Tibial nerve (tissue), 4 donors: ENCODE measurements at regions not wholly inside any gene's neighbourhood (a gene's known extent, or its start where the extent isn't known, plus 50 kb on each side); places are given as distances from the start of the nearest gene placed in this dataset.

Source experiments
- DNase-seq, 2 donors: peaks; one replicate each; pipeline ENCODE4 v3.0.0-alpha.2; 2019; ENCODE audit warnings: low spot score in 2 of 2
- H3K27ac ChIP-seq, 4 donors: fragments of 200-600 bp; sonication (generic) in 3 of 4; one replicate each; pipeline ENCODE4 v1.5.1; 2017 to 2019; ENCODE audit warnings: mild to moderate bottlenecking in 1 of 4
- H3K27me3 ChIP-seq, 2 donors: fragments of 200-600 bp; sonication (generic) in 1 of 2; one replicate each; pipeline versions ENCODE4 v1.5.1 to v1.6.0; 2017 to 2019
- H3K36me3 ChIP-seq, 3 donors: fragments of 200-600 bp; sonication (generic); one replicate each; pipeline ENCODE4 v1.5.1; 2018 to 2019
- H3K4me1 ChIP-seq, 4 donors: fragments of 200-600 bp; sonication (generic) in 3 of 4; one replicate each; pipeline ENCODE4 v1.5.1; 2017 to 2019
- H3K4me3 ChIP-seq, 4 donors: fragments of 200-600 bp; sonication (generic) in 3 of 4; one replicate each; pipeline ENCODE4 v1.5.1; 2017 to 2019; ENCODE audit warnings: mild to moderate bottlenecking in 1 of 4, moderate library complexity in 1 of 4
- H3K9me3 ChIP-seq, 4 donors: fragments of 200-600 bp; sonication (generic) in 3 of 4; one replicate each; pipeline ENCODE4 v1.5.1; 2017 to 2019
- CTCF ChIP-seq, 5 experiments: fragments of 200-600 bp in 3 of 5; fragments of 450-650 bp in 2 of 5; sonication (generic) in 3 of 5; IDR thresholded peaks; one replicate each; pipeline ENCODE4 v1.5.1; 2016 to 2019; ENCODE audit warnings: antibody characterized with exemption in 5 of 5, mild to moderate bottlenecking in 3 of 5, moderate library complexity in 2 of 5
- EP300 ChIP-seq, 2 donors: sonication (generic); formaldehyde crosslinking; IDR thresholded peaks; one replicate each; pipeline ENCODE4 v1.6.1; 2017; ENCODE audit warnings: antibody characterized with exemption in 2 of 2, mild to moderate bottlenecking in 1 of 2
- POLR2A ChIP-seq, 2 donors: fragments of 450-650 bp; IDR thresholded peaks; one replicate each; pipeline ENCODE4 v1.6.1; 2017; ENCODE audit warnings: antibody characterized with exemption in 2 of 2, mild to moderate bottlenecking in 2 of 2, moderate library complexity in 2 of 2
- WGBS, 2 donors: methylation state at CpG; one replicate each; pipeline ENCODE4 v1.1.5; 2018; 5-methylcytosine and 5-hydroxymethylcytosine counted together

- no peaks in the 10 kb centered on the region for H3K27me3 ChIP-seq
- H3K4me3 ChIP-seq, result no peak overlapping the region
- DNase-seq, result no peak
- H3K27ac ChIP-seq, result no peak overlapping the region
- H3K36me3 ChIP-seq, result no peaks in the 10 kb centered on the region
- H3K4me1 ChIP-seq, result no peaks in the 10 kb centered on the region
- peaks cover 0 to 9% (median 0%) of the 10 kb centered on the region in 4 donors for H3K9me3 ChIP-seq
- WGBS, 2 donors, result 84 to 85% methylated on average over 4 of the region's 4 CpGs
- TF ChIP-seq CTCF (IDR thresholded peaks at IDR 0.05) (no peak), EP300 (IDR thresholded peaks at IDR 0.05) (no peak), POLR2A (IDR thresholded peaks at IDR 0.05) (no peak)
These were observed 189.7 kb upstream of the ADCY1 start for GRCh38 chr7:45384499-45384898.

- H3K9me3 ChIP-seq, result peaks cover 0 to 11% (median 0%) of the 10 kb centered on the region in 4 donors
- H3K27ac ChIP-seq, result no peak overlapping the region
- no peaks in the 10 kb centered on the region for H3K27me3 ChIP-seq
- no peak for TF ChIP-seq CTCF (IDR thresholded peaks at IDR 0.05)
- TF ChIP-seq EP300 (IDR thresholded peaks at IDR 0.05), result no peak
- TF ChIP-seq POLR2A (IDR thresholded peaks at IDR 0.05), result no peak
- H3K4me1 ChIP-seq, result no peaks in the 10 kb centered on the region
- WGBS, 2 donors, result 81 to 94% methylated on average over 3 to 4 of the region's 4 CpGs
- H3K4me3 ChIP-seq, result no peak overlapping the region
- H3K36me3 ChIP-seq, result no peaks in the 10 kb centered on the region
- no peak for DNase-seq
These were observed 186.3 kb upstream of the ADCY1 start for GRCh38 chr7:45387837-45388236.

- DNase-seq, result no peak
- H3K27ac ChIP-seq, result no peak overlapping the region
- TF ChIP-seq EP300 (IDR thresholded peaks at IDR 0.05) (no peak), POLR2A (IDR thresholded peaks at IDR 0.05) (no peak), CTCF (IDR thresholded peaks at IDR 0.05) (no peak)
- H3K9me3 ChIP-seq, result peaks cover 0 to 14% (median 0%) of the 10 kb centered on the region in 4 donors
- 68 to 73% methylated on average over 7 of the region's 7 CpGs for WGBS, 2 donors
- H3K4me3 ChIP-seq, result no peak overlapping the region
- no peaks in the 10 kb centered on the region for H3K27me3 ChIP-seq
- H3K36me3 ChIP-seq, result no peaks in the 10 kb centered on the region
- H3K4me1 ChIP-seq, result no peaks in the 10 kb centered on the region
These were observed 184.9 kb upstream of the ADCY1 start for GRCh38 chr7:45389073-45389872.

- H3K27ac ChIP-seq, result no peak overlapping the region
- DNase-seq, result no peak
- H3K36me3 ChIP-seq, result no peaks in the 10 kb centered on the region
- H3K4me1 ChIP-seq, result no peaks in the 10 kb centered on the region
- peaks cover 0 to 17% (median 0%) of the 10 kb centered on the region in 4 donors for H3K9me3 ChIP-seq
- no peaks in the 10 kb centered on the region for H3K27me3 ChIP-seq
- no peak for TF ChIP-seq POLR2A (IDR thresholded peaks at IDR 0.05)
- no peak for TF ChIP-seq EP300 (IDR thresholded peaks at IDR 0.05)
- no peak for TF ChIP-seq CTCF (IDR thresholded peaks at IDR 0.05)
- WGBS, 2 donors, result 87 to 92% methylated on average over 4 of the region's 4 CpGs
- H3K4me3 ChIP-seq, result no peak overlapping the region
These were observed 184.0 kb upstream of the ADCY1 start for GRCh38 chr7:45390180-45390579.

- 43 to 50% methylated on average over 5 of the region's 5 CpGs for whole genome bisulfite sequencing, 2 donors
- H3K27ac ChIP-seq, result no peak overlapping the region
- H3K9me3 ChIP-seq, result peaks cover 0 to 17% (median 0%) of the 10 kb centered on the region in 4 donors
- no peak overlapping the region for H3K4me3 ChIP-seq
- H3K27me3 ChIP-seq, result no peaks in the 10 kb centered on the region
- no peaks in the 10 kb centered on the region for H3K36me3 ChIP-seq
- DNase-seq, result no peak
- TF ChIP-seq EP300 (IDR thresholded peaks at IDR 0.05), result no peak
- TF ChIP-seq POLR2A (IDR thresholded peaks at IDR 0.05), result no peak
- H3K4me1 ChIP-seq, result no peaks in the 10 kb centered on the region
These were observed 183.4 kb upstream of the ADCY1 start for GRCh38 chr7:45390731-45391130.
